Ishikawa (cell line): ENCODE measurements at regions not wholly inside any gene's neighbourhood (a gene's known extent, or its start where the extent isn't known, plus 50 kb on each side); places are given as distances from the start of the nearest gene placed in this dataset.

Experiments used
- CEBPB ChIP-seq: IDR thresholded peaks from 2 replicates; pipeline ENCODE4 v1.6.1; 2012
- MAX ChIP-seq: IDR thresholded peaks from 2 replicates; pipeline ENCODE4 v1.6.1; 2012
- RAD21 ChIP-seq: IDR thresholded peaks from 2 replicates; pipeline ENCODE4 v1.6.1; 2012; ENCODE audit warnings: low read depth
- REST ChIP-seq: IDR thresholded peaks from 2 replicates; pipeline ENCODE4 v1.6.1; 2012; ENCODE audit warnings: low read depth, mild to moderate bottlenecking
- TAF1 ChIP-seq: IDR thresholded peaks from 2 replicates; pipeline ENCODE4 v1.6.1; 2012; ENCODE audit warnings: low read depth, mild to moderate bottlenecking
- TCF12 ChIP-seq: IDR thresholded peaks from 2 replicates; pipeline ENCODE4 v1.6.1; 2012; ENCODE audit warnings: low read depth
- TEAD4 ChIP-seq: IDR thresholded peaks from 2 replicates; pipeline ENCODE4 v1.6.1; 2012
- YY1 ChIP-seq: IDR thresholded peaks from 2 replicates; pipeline ENCODE4 v1.6.1; 2012; ENCODE audit warnings: low read depth
- ZBTB7A ChIP-seq: IDR thresholded peaks from 2 replicates; pipeline ENCODE4 v1.6.1; 2012; ENCODE audit warnings: low read depth

- TF ChIP-seq TAF1 (no peak), YY1 (no peak), REST (no peak), ZBTB7A (no peak), RAD21 (no peak), CEBPB (no peak), TEAD4 (no peak), MAX (no peak), TCF12 (no peak)
Observed at GRCh38 chr14:85441909-85442643, 87.9 kb upstream of the FLRT2 start.
